ENCODE measurements at regions not wholly inside any gene's neighbourhood (a gene's known extent, or its start where the extent isn't known, plus 50 kb on each side); places are given as distances from the start of the nearest gene placed in this dataset.
"Not testable (repeated sequence)": the region's sequence is repeated elsewhere in the genome, so short reads cannot be mapped to it uniquely, and the experiment has no call there.

- H3K27ac Mint-ChIP-seq = no peak overlapping the region
- H3K27me3 Mint-ChIP-seq (ENCODE audit: insufficient read depth, low read depth) = peaks cover 6% of the 10 kb centered on the region
- Histone ChIP-seq H3K27me3 (no peaks in the 10 kb centered on the region), H3K4me2 (no peak overlapping the region), H3K9me3 (ENCODE audit: low read depth) (no peaks in the 10 kb centered on the region), H3K9ac (no peak overlapping the region), H3K79me2 (ENCODE audit: low read depth) (no peaks in the 10 kb centered on the region), H3F3A (ENCODE audit: low read depth) (no peaks in the 10 kb centered on the region), H3K4me3 (no peak overlapping the region), H4K20me1 (ENCODE audit: low read depth) (no peaks in the 10 kb centered on the region), H3K27ac (no peak overlapping the region), H2AFZ (replicated peaks) (peak overlapping the region; percentile 55), H3K36me3 (no peaks in the 10 kb centered on the region), H3K4me1 (peaks cover 4% of the 10 kb centered on the region)
- DNase-seq (ENCODE audit: low spot score) = peak; percentile 54
- H3K36me3 Mint-ChIP-seq = no peaks in the 10 kb centered on the region
- H3K4me1 Mint-ChIP-seq = peaks cover 22% of the 10 kb centered on the region
- TF ChIP-seq EZH2phosphoT487 (IDR thresholded peaks at IDR 0.05) (no peak), EZH2 (IDR thresholded peaks at IDR 0.05) (no peak), CTCF (IDR thresholded peaks at IDR 0.05) (no peak)
- H3K4me3 Mint-ChIP-seq = no peak overlapping the region
- H3K9me3 Mint-ChIP-seq = peaks cover 10% of the 10 kb centered on the region
These were observed 404.4 kb downstream of the SOCS6 start for GRCh38 chr18:70693246-70693645.

DNA sequence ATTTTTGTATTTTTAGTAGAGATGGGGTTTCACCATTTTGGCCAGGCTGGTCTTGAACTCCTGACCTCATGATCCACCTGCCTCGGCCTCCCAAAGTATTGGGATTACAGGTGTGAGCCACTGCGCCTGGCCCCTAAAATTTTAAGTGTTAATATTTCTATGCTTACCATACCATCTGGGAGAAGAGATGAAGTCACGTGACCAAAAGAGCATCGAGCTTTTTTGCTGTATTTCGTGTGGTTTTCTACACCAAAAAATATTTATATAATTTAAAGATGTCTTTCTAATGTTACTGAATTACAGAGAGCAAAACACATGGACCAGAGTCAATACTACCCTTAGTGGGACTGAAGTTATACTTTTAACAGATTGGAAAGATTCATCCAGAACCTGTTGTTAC lies 400.9 kb downstream of the SOCS6 start:
- H3F3A ChIP-seq (ENCODE audit: low read depth); H3K27ac Mint-ChIP-seq; H4K20me1 ChIP-seq (ENCODE audit: low read depth); DNase-seq (ENCODE audit: low spot score); H2AFZ ChIP-seq (replicated peaks); H3K36me3 ChIP-seq; H3K4me3 ChIP-seq; H3K27me3 ChIP-seq; H3K4me3 Mint-ChIP-seq; H3K79me2 ChIP-seq (ENCODE audit: low read depth); H3K9me3 ChIP-seq (ENCODE audit: low read depth); H3K9ac ChIP-seq; H3K36me3 Mint-ChIP-seq; H3K9me3 Mint-ChIP-seq; H3K4me2 ChIP-seq; H3K27me3 Mint-ChIP-seq (ENCODE audit: insufficient read depth, low read depth); H3K27ac ChIP-seq; H3K4me1 ChIP-seq: not testable (repeated sequence)
- peaks cover 23% of the 10 kb centered on the region for H3K4me1 Mint-ChIP-seq

GRCh38 chr18:70688286-70688685 lies 399.4 kb downstream of the SOCS6 start:
- Mint-ChIP-seq H3K4me3 (no peak overlapping the region), H3K36me3 (no peaks in the 10 kb centered on the region), H3K27me3 (ENCODE audit: insufficient read depth, low read depth) (peaks cover 3% of the 10 kb centered on the region), H3K27ac (no peak overlapping the region), H3K4me1 (peaks cover 20% of the 10 kb centered on the region), H3K9me3 (peaks cover 3% of the 10 kb centered on the region)
- Histone ChIP-seq H3K27ac (no peak overlapping the region), H3K9ac (no peak overlapping the region), H3K27me3 (no peaks in the 10 kb centered on the region), H3K36me3 (no peaks in the 10 kb centered on the region), H3K9me3 (ENCODE audit: low read depth) (no peaks in the 10 kb centered on the region), H4K20me1 (ENCODE audit: low read depth) (no peaks in the 10 kb centered on the region), H2AFZ (replicated peaks) (no peak overlapping the region), H3K4me3 (no peak overlapping the region), H3K79me2 (ENCODE audit: low read depth) (no peaks in the 10 kb centered on the region), H3F3A (ENCODE audit: low read depth) (no peaks in the 10 kb centered on the region), H3K4me2 (no peak overlapping the region), H3K4me1 (peaks cover 4% of the 10 kb centered on the region)
- no peak for DNase-seq (ENCODE audit: low spot score)
- TF ChIP-seq EZH2phosphoT487 (IDR thresholded peaks at IDR 0.05) (no peak), CTCF (IDR thresholded peaks at IDR 0.05) (no peak), EZH2 (IDR thresholded peaks at IDR 0.05) (no peak)

GRCh38 chr18:70684821-70685220 lies 396.0 kb downstream of the SOCS6 start:
- TF ChIP-seq EZH2 (IDR thresholded peaks at IDR 0.05) (no peak), CTCF (IDR thresholded peaks at IDR 0.05) (no peak), EZH2phosphoT487 (IDR thresholded peaks at IDR 0.05) (no peak)
- H3K4me3 Mint-ChIP-seq = no peak overlapping the region
- no peaks in the 10 kb centered on the region for H3K36me3 Mint-ChIP-seq

More at GRCh38 chr18:70684821-70685220, 396.0 kb downstream of the SOCS6 start:
- Histone ChIP-seq H2AFZ (replicated peaks) (no peak overlapping the region), H3K4me1 (no peaks in the 10 kb centered on the region), H3K27ac (no peak overlapping the region), H3K4me3 (no peak overlapping the region), H3K4me2 (no peak overlapping the region), H3K9ac (no peak overlapping the region), H3K9me3 (ENCODE audit: low read depth) (no peaks in the 10 kb centered on the region), H3K27me3 (no peaks in the 10 kb centered on the region), H4K20me1 (ENCODE audit: low read depth) (no peaks in the 10 kb centered on the region), H3K79me2 (ENCODE audit: low read depth) (no peaks in the 10 kb centered on the region), H3K36me3 (no peaks in the 10 kb centered on the region), H3F3A (ENCODE audit: low read depth) (no peaks in the 10 kb centered on the region)
- no peaks in the 10 kb centered on the region for H3K27me3 Mint-ChIP-seq (ENCODE audit: insufficient read depth, low read depth)
- peaks cover 2% of the 10 kb centered on the region for H3K4me1 Mint-ChIP-seq
- DNase-seq (ENCODE audit: low spot score) = no peak
- no peak overlapping the region for H3K27ac Mint-ChIP-seq
- H3K9me3 Mint-ChIP-seq = peaks cover 4% of the 10 kb centered on the region
